ENCODE measurements at regions not wholly inside any gene's neighbourhood (a gene's known extent, or its start where the extent isn't known, plus 50 kb on each side); places are given as distances from the start of the nearest gene placed in this dataset.

DNA sequence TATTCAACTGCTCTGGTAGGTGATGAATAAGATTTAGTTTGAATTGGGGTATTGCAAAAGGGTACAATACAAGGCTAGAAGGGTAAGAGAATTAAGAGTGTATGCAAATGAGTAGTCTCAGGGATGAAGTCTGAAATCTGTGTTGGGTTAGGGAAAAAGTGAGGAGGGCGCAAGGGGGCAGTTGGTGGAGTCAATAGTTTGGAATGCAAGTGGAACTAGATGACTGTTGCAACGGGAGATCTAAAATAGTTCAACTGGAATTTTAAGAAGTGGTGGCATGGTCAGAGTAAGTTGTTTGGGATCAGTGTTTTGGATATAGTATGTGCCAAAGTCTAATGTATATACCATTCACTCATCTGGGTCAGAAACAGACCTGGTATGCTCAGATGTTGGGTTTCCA, 329.6 kb downstream of the GJA1 start:
- Histone ChIP-seq H3K4me2 (ENCODE audit: control insufficient read depth, insufficient read depth) (no peak overlapping the region), H3K9me3 (replicated peaks; ENCODE audit: control insufficient read depth, insufficient read depth, low read length) (no peaks in the 10 kb centered on the region), H3K27me3 (replicated peaks in 1 of 2; ENCODE audit: control insufficient read depth in 2 of 2, insufficient read depth in 2 of 2, low read length in 1 of 2) (no peaks in the 10 kb centered on the region), H3K4me3 (no peak overlapping the region), H3K79me2 (ENCODE audit: control insufficient read depth, insufficient read depth, low read length) (no peaks in the 10 kb centered on the region), H3K4me1 (ENCODE audit: control insufficient read depth, insufficient read depth, low read length) (peaks cover 3% of the 10 kb centered on the region; the same call in 1 of the 2 replicates), H2AFZ (ENCODE audit: control insufficient read depth, low read depth, low read length) (no peak overlapping the region; the same call in 1 of the 2 replicates), H3K9ac (ENCODE audit: control insufficient read depth, insufficient read depth, low read length) (no peak overlapping the region), H3K36me3 (ENCODE audit: control insufficient read depth in 2 of 2, insufficient read depth in 2 of 2, low read length in 1 of 2) (no peaks in the 10 kb centered on the region), H4K20me1 (ENCODE audit: control insufficient read depth, insufficient read depth) (no peaks in the 10 kb centered on the region), H3K27ac (ENCODE audit: control insufficient read depth, insufficient read depth) (no peak overlapping the region)
- DNase-seq (ENCODE audit: low read depth, low spot score) (no peak), FAIRE-seq (no peak), ATAC-seq (no peak; the same call in 2 of the 3 replicates)
- SMC1A ChIA-PET (ENCODE audit: uncharacterized antibody, unreplicated experiment) = interaction anchor here (1.6 kb wide), 1 partner anchor 10 kb away, joined by 3 read pairs; no protein-coding TSS in a partner anchor
- POLR2A ChIA-PET = no interaction called here
- BruUV-seq (replicated peaks) = no TSS peak
- in situ Hi-C loops (cut with MboI) = no loop called here
- WGBS (ENCODE audit: insufficient coverage, insufficient replicate concordance, low lambda C conversion rate, missing lambda C conversion rate) = 0% methylated on average over 2 of the region's 2 CpGs
- CTCF ChIA-PET = no interaction called here
- intact Hi-C loops (cut with micrococcal nuclease; ENCODE audit: unreplicated experiment) = no loop called here
- RAD21 ChIA-PET (ENCODE audit: unreplicated experiment) = no interaction called here
- TF ChIP-seq SIN3A (IDR thresholded peaks at IDR 0.05; ENCODE audit: low read depth, low read length) (no peak), MXI1 (IDR thresholded peaks at IDR 0.05; ENCODE audit: low read depth, low read length) (no peak), PRDM15 (CRISPR knock-in tag; IDR thresholded peaks at IDR 0.05) (no peak), MYB (IDR thresholded peaks at IDR 0.05; ENCODE audit: borderline replicate concordance, low read depth, low read length) (no peak), ZBTB4 (CRISPR knock-in tag; IDR thresholded peaks at IDR 0.05) (no peak)

All from GM12878 (cell line).